ENCODE measurements at regions not wholly inside any gene's neighbourhood (a gene's known extent, or its start where the extent isn't known, plus 50 kb on each side); places are given as distances from the start of the nearest gene placed in this dataset.
A peak's percentile ranks its signal among the peaks of the same experiment; 100 is the strongest.

GRCh38 chr15:95659656-95660055, 670.8 kb upstream of the NR2F2 start:
- Mint-ChIP-seq H3K9me3 (peaks cover 6% of the 10 kb centered on the region), H3K27me3 (peaks cover 14% of the 10 kb centered on the region), H3K36me3 (no peaks in the 10 kb centered on the region), H3K27ac (no peak overlapping the region), H3K4me3 (no peak overlapping the region), H3K4me1 (no peaks in the 10 kb centered on the region)
- ATAC-seq (ENCODE audit: low read depth) (no peak), DNase-seq (no peak)
- POLR2A ChIA-PET: interaction anchor here (0.6 kb wide), 1 partner anchor 460 kb away, joined by 6 read pairs; no protein-coding TSS in a partner anchor

DNA sequence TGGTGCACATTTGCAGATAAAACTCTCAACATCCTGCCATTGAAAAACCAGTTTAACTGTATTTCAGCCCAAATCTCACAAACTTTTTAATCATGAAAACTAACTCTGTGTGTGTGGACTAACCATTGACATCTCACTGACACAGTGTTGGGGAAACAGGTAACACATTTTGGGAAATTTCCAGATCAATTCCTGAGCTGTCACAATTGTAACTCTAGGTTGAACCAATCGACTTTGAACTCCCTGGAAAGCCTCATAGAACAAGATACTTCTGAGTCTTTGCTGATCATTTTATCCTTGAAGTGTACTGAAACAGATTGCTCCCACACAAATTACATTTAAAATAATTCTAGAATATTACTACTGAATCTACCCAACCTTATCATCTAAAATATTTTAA, 667.9 kb upstream of the NR2F2 start:
- H3K9me3 Mint-ChIP-seq: peaks cover 5% of the 10 kb centered on the region

GRCh38 chr15:95663156-95664100, 667.1 kb upstream of the NR2F2 start:
- no peaks in the 10 kb centered on the region for H3K36me3 Mint-ChIP-seq
- H3K27me3 Mint-ChIP-seq: peaks cover 26% of the 10 kb centered on the region
- H3K9me3 Mint-ChIP-seq: peaks cover 5% of the 10 kb centered on the region
- H3K4me1 Mint-ChIP-seq: no peaks in the 10 kb centered on the region
- ATAC-seq (ENCODE audit: low read depth): no peak
- no peak for DNase-seq
- no peak overlapping the region for H3K4me3 Mint-ChIP-seq
- POLR2A ChIA-PET: no interaction called here
- no peak overlapping the region for H3K27ac Mint-ChIP-seq

More for the DNA sequence above, 667.9 kb upstream of the NR2F2 start:
- DNase-seq: no peak
- H3K36me3 Mint-ChIP-seq: no peaks in the 10 kb centered on the region
- no peak for ATAC-seq (ENCODE audit: low read depth)
- POLR2A ChIA-PET: no interaction called here
- H3K27me3 Mint-ChIP-seq: peaks cover 18% of the 10 kb centered on the region
- H3K4me1 Mint-ChIP-seq: no peaks in the 10 kb centered on the region
- H3K4me3 Mint-ChIP-seq: no peak overlapping the region
- H3K27ac Mint-ChIP-seq: no peak overlapping the region

- DNase-seq: no peak
- H3K4me3 Mint-ChIP-seq: no peak overlapping the region
- H3K27ac Mint-ChIP-seq: no peak overlapping the region
- no peaks in the 10 kb centered on the region for H3K36me3 Mint-ChIP-seq
- no peak for ATAC-seq (ENCODE audit: low read depth)
- POLR2A ChIA-PET: no interaction called here
- H3K4me1 Mint-ChIP-seq: peaks cover 3% of the 10 kb centered on the region
- H3K27me3 Mint-ChIP-seq: peaks cover 29% of the 10 kb centered on the region
- H3K9me3 Mint-ChIP-seq: peaks cover 6% of the 10 kb centered on the region
Observed at GRCh38 chr15:95664450-95664849, 666.0 kb upstream of the NR2F2 start.

DNA sequence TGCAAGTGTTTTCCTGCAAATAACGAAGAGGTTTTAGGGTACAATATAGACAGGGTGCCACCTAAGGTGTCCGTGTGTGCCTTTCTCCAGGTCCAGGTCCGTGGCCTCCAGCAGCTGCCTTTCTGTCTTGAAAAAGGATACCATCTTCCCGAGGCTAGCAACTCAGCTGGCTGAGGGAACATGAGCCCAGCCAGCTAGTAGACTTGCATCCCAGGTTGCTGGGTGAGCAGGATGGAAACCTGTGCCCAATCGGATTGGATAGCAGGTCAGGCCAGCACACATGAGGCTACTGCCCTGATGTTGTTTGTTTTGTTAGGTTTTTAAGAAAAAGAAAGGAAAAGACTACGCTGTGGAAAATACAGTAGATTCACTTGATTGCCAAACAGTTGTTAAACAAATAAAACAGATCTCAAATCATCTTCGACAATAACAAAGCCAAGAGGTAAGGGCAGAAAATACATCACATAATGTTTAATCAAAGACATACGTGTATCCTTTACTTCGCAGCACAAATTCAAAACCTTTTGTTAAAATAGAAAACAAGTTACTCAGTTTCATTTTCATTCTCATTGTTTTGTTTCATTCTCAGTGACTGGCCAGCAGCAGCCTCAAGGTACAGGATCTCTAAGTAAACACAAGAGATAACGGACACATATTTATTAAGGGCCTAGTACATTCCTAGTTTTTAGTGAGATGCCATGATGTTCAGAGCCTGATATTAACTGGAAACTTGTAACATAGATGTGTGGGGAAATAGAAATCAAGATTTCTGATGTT, 661.2 kb upstream of the NR2F2 start:
- Mint-ChIP-seq H3K4me3 (peak overlapping the region; percentile 45), H3K9me3 (peaks cover 1% of the 10 kb centered on the region), H3K27me3 (peaks cover 29% of the 10 kb centered on the region), H3K27ac (peak overlapping the region; percentile 21), H3K36me3 (no peaks in the 10 kb centered on the region), H3K4me1 (peaks cover 6% of the 10 kb centered on the region)
- POLR2A ChIA-PET: no interaction called here
- ATAC-seq (ENCODE audit: low read depth) (no peak), DNase-seq (no peak)

GRCh38 chr15:95674031-95674430, 656.5 kb upstream of the NR2F2 start:
- Mint-ChIP-seq H3K9me3 (no peaks in the 10 kb centered on the region), H3K4me3 (no peak overlapping the region), H3K27me3 (peaks cover 14% of the 10 kb centered on the region), H3K4me1 (peaks cover 6% of the 10 kb centered on the region), H3K27ac (no peak overlapping the region), H3K36me3 (no peaks in the 10 kb centered on the region)
- POLR2A ChIA-PET: no interaction called here
- no peak for ATAC-seq (ENCODE audit: low read depth)
- no peak for DNase-seq

DNA sequence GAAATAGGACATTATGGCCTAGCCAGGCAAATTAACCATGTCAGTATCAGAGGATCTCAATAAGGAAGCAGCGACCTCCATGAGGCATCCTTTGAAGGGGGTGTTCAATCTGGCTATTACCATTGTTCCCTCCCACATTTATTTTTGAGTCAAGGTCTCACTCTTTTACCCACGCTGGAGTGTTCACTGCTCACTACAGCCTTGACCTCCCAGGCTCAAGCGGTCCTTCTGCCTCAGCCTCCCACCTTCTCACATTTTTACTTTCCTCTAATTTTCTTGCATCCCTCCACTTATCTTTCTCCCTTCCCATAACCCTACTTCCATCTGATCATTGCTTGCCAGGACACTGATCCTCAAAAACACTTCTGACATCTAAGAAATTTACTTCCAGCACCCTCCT, 654.0 kb upstream of the NR2F2 start:
- peaks cover 17% of the 10 kb centered on the region for H3K27me3 Mint-ChIP-seq
- no peak overlapping the region for H3K4me3 Mint-ChIP-seq
- no peaks in the 10 kb centered on the region for H3K9me3 Mint-ChIP-seq
- no peak for DNase-seq
- POLR2A ChIA-PET: no interaction called here
- H3K36me3 Mint-ChIP-seq: no peaks in the 10 kb centered on the region
- H3K4me1 Mint-ChIP-seq: no peaks in the 10 kb centered on the region
- no peak overlapping the region for H3K27ac Mint-ChIP-seq
- ATAC-seq (ENCODE audit: low read depth): no peak

DNA sequence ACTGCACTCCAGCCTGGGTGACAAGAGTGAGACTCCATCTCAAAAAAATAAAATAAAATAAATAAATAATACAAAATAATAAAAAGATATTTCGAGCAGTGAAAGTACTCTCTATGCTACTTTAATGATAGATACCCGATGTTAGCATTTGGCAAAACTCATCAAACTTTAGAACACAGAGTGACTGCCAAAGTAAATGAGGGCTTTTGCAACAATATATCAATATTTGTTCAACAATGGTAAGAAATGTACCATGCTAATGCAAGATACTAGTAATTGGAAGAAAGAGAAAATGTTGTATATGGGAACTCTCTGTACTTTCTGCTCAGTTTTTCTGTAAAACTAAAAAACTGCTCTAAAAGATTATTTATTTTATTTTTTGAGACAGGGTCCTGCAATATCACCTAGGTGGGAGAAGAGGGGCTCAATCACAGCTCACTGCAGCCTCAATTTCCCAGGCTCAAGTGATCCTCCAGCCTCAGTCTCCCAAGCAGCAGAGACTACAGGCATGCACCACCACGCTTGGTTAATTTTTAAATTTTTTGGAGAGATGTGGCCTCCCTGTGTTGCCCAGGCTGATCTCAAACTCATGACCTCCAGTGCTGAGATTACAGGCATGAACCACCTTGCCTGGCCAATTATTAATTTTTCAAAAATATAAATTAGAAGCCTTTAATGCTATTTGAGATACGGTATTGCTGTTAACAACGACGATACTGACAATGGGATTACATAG, 650.5 kb upstream of the NR2F2 start:
- ATAC-seq (ENCODE audit: low read depth) (no peak), DNase-seq (no peak)
- Mint-ChIP-seq H3K4me1 (peaks cover 3% of the 10 kb centered on the region), H3K9me3 (peaks cover 3% of the 10 kb centered on the region), H3K27ac (no peak overlapping the region), H3K4me3 (no peak overlapping the region), H3K27me3 (peaks cover 13% of the 10 kb centered on the region), H3K36me3 (no peaks in the 10 kb centered on the region)
- POLR2A ChIA-PET: no interaction called here

GRCh38 chr15:95680728-95681127, 649.8 kb upstream of the NR2F2 start:
- Mint-ChIP-seq H3K4me1 (peaks cover 3% of the 10 kb centered on the region), H3K36me3 (no peaks in the 10 kb centered on the region), H3K27me3 (peaks cover 10% of the 10 kb centered on the region), H3K27ac (no peak overlapping the region), H3K9me3 (peaks cover 3% of the 10 kb centered on the region), H3K4me3 (no peak overlapping the region)
- POLR2A ChIA-PET: no interaction called here
- no peak for ATAC-seq (ENCODE audit: low read depth)
- DNase-seq: no peak

- H3K4me3 Mint-ChIP-seq: no peak overlapping the region
- POLR2A ChIA-PET: no interaction called here
- H3K4me1 Mint-ChIP-seq: peaks cover 3% of the 10 kb centered on the region
- no peak for ATAC-seq (ENCODE audit: low read depth)
- H3K27me3 Mint-ChIP-seq: peaks cover 7% of the 10 kb centered on the region
- no peaks in the 10 kb centered on the region for H3K36me3 Mint-ChIP-seq
- DNase-seq: no peak
- no peak overlapping the region for H3K27ac Mint-ChIP-seq
- peaks cover 3% of the 10 kb centered on the region for H3K9me3 Mint-ChIP-seq
Observed at GRCh38 chr15:95681836-95682544, 648.5 kb upstream of the NR2F2 start.

GRCh38 chr15:95684126-95684525, 646.4 kb upstream of the NR2F2 start:
- Mint-ChIP-seq H3K9me3 (peaks cover 3% of the 10 kb centered on the region), H3K4me1 (peaks cover 3% of the 10 kb centered on the region), H3K27me3 (peaks cover 9% of the 10 kb centered on the region), H3K27ac (no peak overlapping the region), H3K36me3 (no peaks in the 10 kb centered on the region), H3K4me3 (no peak overlapping the region)
- DNase-seq: no peak
- POLR2A ChIA-PET: no interaction called here
- no peak for ATAC-seq (ENCODE audit: low read depth)

DNA sequence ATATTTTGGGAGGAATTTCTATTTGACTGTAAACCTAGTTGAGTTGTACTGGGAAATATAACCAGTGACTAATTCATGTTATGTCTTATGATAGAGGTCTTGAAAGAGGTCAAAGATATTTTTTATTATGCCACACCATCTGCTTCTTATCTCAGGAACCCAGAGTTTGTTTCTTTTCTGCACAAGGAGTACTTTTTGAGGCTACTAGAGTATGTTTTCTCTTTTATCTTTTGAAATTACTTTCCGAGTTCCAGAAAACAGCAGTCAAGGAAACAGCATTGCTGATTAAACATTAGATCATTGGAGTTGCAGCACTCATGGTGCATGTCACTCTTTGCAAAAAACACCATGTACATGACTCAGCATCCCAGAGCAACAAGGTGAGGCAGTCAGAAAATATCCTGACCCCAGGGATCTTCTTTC, 645.8 kb upstream of the NR2F2 start:
- H3K36me3 Mint-ChIP-seq: no peaks in the 10 kb centered on the region
- no peak overlapping the region for H3K27ac Mint-ChIP-seq
- H3K27me3 Mint-ChIP-seq: peaks cover 13% of the 10 kb centered on the region
- H3K4me3 Mint-ChIP-seq: no peak overlapping the region
- H3K4me1 Mint-ChIP-seq: peaks cover 3% of the 10 kb centered on the region
- ATAC-seq (ENCODE audit: low read depth) (no peak), DNase-seq (no peak)
- H3K9me3 Mint-ChIP-seq: peaks cover 6% of the 10 kb centered on the region
- POLR2A ChIA-PET: no interaction called here

GRCh38 chr15:95687061-95687460, 643.4 kb upstream of the NR2F2 start:
- H3K4me3 Mint-ChIP-seq: no peak overlapping the region
- DNase-seq (no peak), ATAC-seq (ENCODE audit: low read depth) (no peak)
- H3K9me3 Mint-ChIP-seq: peaks cover 5% of the 10 kb centered on the region
- H3K27ac Mint-ChIP-seq: no peak overlapping the region
- H3K4me1 Mint-ChIP-seq: no peaks in the 10 kb centered on the region
- H3K36me3 Mint-ChIP-seq: no peaks in the 10 kb centered on the region
- POLR2A ChIA-PET: no interaction called here
- peaks cover 14% of the 10 kb centered on the region for H3K27me3 Mint-ChIP-seq
